Naive thymus-derived CD8-positive, alpha-beta T cell (primary cell): ENCODE measurements at regions not wholly inside any gene's neighbourhood (a gene's known extent, or its start where the extent isn't known, plus 50 kb on each side); places are given as distances from the start of the nearest gene placed in this dataset.
"Not testable (repeated sequence)": the region's sequence is repeated elsewhere in the genome, so short reads cannot be mapped to it uniquely, and the experiment has no call there.

Experiments used
- ATAC-seq, 2 donors: fragments of 150-1000 bp; cut with Tn5 transposase in 1 of 2; sonication (Bioruptor Pico), chemical (Tn5 transposase) in 1 of 2; 1 replicate in 1 of 2; 2 replicates in 1 of 2; pipeline ENCODE4 v1.10.0; 2021; ENCODE audit warnings: mild to moderate bottlenecking in 2 of 2, moderate library complexity in 2 of 2
- POLR2A ChIA-PET: fragments of 350-600 bp; sonication (Branson Sonifier 250); formaldehyde crosslinking; loops from one replicate; lab custom pipeline; 2021; ENCODE audit warnings: antibody characterized with exemption; lab: Charles Lee
- DNase-seq, 10 donors: peaks; one replicate each; pipeline versions ENCODE4 v3.0.0 to v3.0.0-alpha.2; 2020 to 2022
- H3K27ac Mint-ChIP-seq, 10 donors: one replicate each; pipeline ENCODE4 v1.8.0; 2020 to 2022; ENCODE audit warnings: mild to moderate bottlenecking in 10 of 10, mixed read lengths in 10 of 10, moderate library complexity in 4 of 10, inconsistent platforms in 1 of 10
- H3K27me3 Mint-ChIP-seq, 5 donors: one replicate each; pipeline ENCODE4 v1.8.0; 2021 to 2022; ENCODE audit warnings: mixed read lengths in 5 of 5
- H3K36me3 Mint-ChIP-seq, 3 donors: one replicate each; pipeline ENCODE4 v1.8.0; 2020 to 2022; ENCODE audit warnings: mixed read lengths in 3 of 3, mild to moderate bottlenecking in 2 of 3, inconsistent platforms in 1 of 3
- H3K4me1 Mint-ChIP-seq, 4 donors: one replicate each; pipeline ENCODE4 v1.8.0; 2021 to 2022; ENCODE audit warnings: mixed read lengths in 4 of 4
- H3K4me3 Mint-ChIP-seq, 10 donors: one replicate each; pipeline ENCODE4 v1.8.0; 2020 to 2022; ENCODE audit warnings: mild to moderate bottlenecking in 10 of 10, mixed read lengths in 10 of 10, moderate library complexity in 6 of 10, inconsistent platforms in 1 of 10
- H3K9me3 Mint-ChIP-seq, 9 donors: one replicate each; pipeline ENCODE4 v1.8.0; 2020 to 2022; ENCODE audit warnings: mixed read lengths in 9 of 9, mild to moderate bottlenecking in 3 of 9, inconsistent platforms in 1 of 9, moderate library complexity in 1 of 9

- ATAC-seq, H3K36me3 Mint-ChIP-seq, H3K9me3 Mint-ChIP-seq, POLR2A ChIA-PET, DNase-seq, H3K4me1 Mint-ChIP-seq, H3K27ac Mint-ChIP-seq, H3K4me3 Mint-ChIP-seq, H3K27me3 Mint-ChIP-seq: not testable (repeated sequence)
Measured at GRCh38 chr1:99401556-99401955, 137.3 kb downstream of the PLPPR4 start.

GRCh38 chr1:99404399-99404798 is 140.1 kb downstream of the PLPPR4 start:
- ATAC-seq, H3K36me3 Mint-ChIP-seq, H3K9me3 Mint-ChIP-seq, H3K27me3 Mint-ChIP-seq, H3K4me3 Mint-ChIP-seq, H3K4me1 Mint-ChIP-seq, POLR2A ChIA-PET, DNase-seq: not testable (repeated sequence)
- peak overlapping the region in 1 of 10 donors; percentile 34 for H3K27ac Mint-ChIP-seq

GRCh38 chr1:99405325-99405724 is 141.0 kb downstream of the PLPPR4 start:
- POLR2A ChIA-PET, result not testable (repeated sequence)

GRCh38 chr1:99407018-99407417 is 142.7 kb downstream of the PLPPR4 start:
- DNase-seq (no peak), ATAC-seq (no peak)
- POLR2A ChIA-PET, result no interaction called here
- H3K4me3 Mint-ChIP-seq, result no peak overlapping the region
- H3K9me3 Mint-ChIP-seq, result peaks cover 0 to 7% (median 0%) of the 10 kb centered on the region in 9 donors
- no peaks in the 10 kb centered on the region for H3K36me3 Mint-ChIP-seq
- H3K27me3 Mint-ChIP-seq, result peaks cover 1 to 19% (median 5%) of the 10 kb centered on the region in 5 donors
- H3K27ac Mint-ChIP-seq, result no peak overlapping the region
- H3K4me1 Mint-ChIP-seq, result no peaks in the 10 kb centered on the region

More at GRCh38 chr1:99405325-99405724, 141.0 kb downstream of the PLPPR4 start:
- H3K36me3 Mint-ChIP-seq, DNase-seq, H3K27me3 Mint-ChIP-seq, H3K9me3 Mint-ChIP-seq, H3K27ac Mint-ChIP-seq, H3K4me3 Mint-ChIP-seq, ATAC-seq, H3K4me1 Mint-ChIP-seq: not testable (repeated sequence)

- POLR2A ChIA-PET, result no interaction called here
- H3K27ac Mint-ChIP-seq, result no peak overlapping the region
- H3K4me1 Mint-ChIP-seq, result no peaks in the 10 kb centered on the region
- peaks cover 0 to 6% (median 3%) of the 10 kb centered on the region in 5 donors for H3K27me3 Mint-ChIP-seq
- DNase-seq, result no peak
- H3K36me3 Mint-ChIP-seq, result no peaks in the 10 kb centered on the region
- ATAC-seq, result no peak
- no peak overlapping the region for H3K4me3 Mint-ChIP-seq
- peaks cover 0 to 7% (median 0%) of the 10 kb centered on the region in 9 donors for H3K9me3 Mint-ChIP-seq
Measured at GRCh38 chr1:99424087-99424486, 159.8 kb downstream of the PLPPR4 start.

GRCh38 chr1:99429754-99430153 is 165.5 kb downstream of the PLPPR4 start:
- no peak overlapping the region for H3K4me3 Mint-ChIP-seq
- H3K27ac Mint-ChIP-seq, result no peak overlapping the region
- DNase-seq, result no peak
- ATAC-seq, result no peak
- H3K36me3 Mint-ChIP-seq, result no peaks in the 10 kb centered on the region
- POLR2A ChIA-PET, result no interaction called here
- H3K27me3 Mint-ChIP-seq, result peaks cover 0 to 21% (median 7%) of the 10 kb centered on the region in 5 donors
- H3K4me1 Mint-ChIP-seq, result no peaks in the 10 kb centered on the region
- peaks cover 0 to 5% (median 0%) of the 10 kb centered on the region in 9 donors for H3K9me3 Mint-ChIP-seq

- POLR2A ChIA-PET, result no interaction called here
- Mint-ChIP-seq H3K27ac (no peak overlapping the region), H3K9me3 (peaks cover 0 to 2% (median 0%) of the 10 kb centered on the region in 9 donors), H3K4me3 (no peak overlapping the region), H3K4me1 (peaks cover 2 to 9% (median 8%) of the 10 kb centered on the region in 4 donors), H3K36me3 (no peaks in the 10 kb centered on the region), H3K27me3 (peaks cover 0 to 6% (median 3%) of the 10 kb centered on the region in 5 donors)
- DNase-seq (no peak), ATAC-seq (no peak)
Measured at GRCh38 chr1:99438656-99439230, 174.5 kb downstream of the PLPPR4 start.

GRCh38 chr1:99439433-99440075 is 175.3 kb downstream of the PLPPR4 start:
- Mint-ChIP-seq H3K4me3 (no peak overlapping the region), H3K4me1 (peaks cover 2 to 9% (median 8%) of the 10 kb centered on the region in 4 donors), H3K27ac (no peak overlapping the region), H3K9me3 (peaks cover 0 to 2% (median 0%) of the 10 kb centered on the region in 9 donors), H3K27me3 (peaks cover 0 to 9% (median 0%) of the 10 kb centered on the region in 5 donors), H3K36me3 (no peaks in the 10 kb centered on the region)
- POLR2A ChIA-PET, result no interaction called here
- DNase-seq, result no peak
- no peak for ATAC-seq

GRCh38 chr1:99441299-99442095 is 177.2 kb downstream of the PLPPR4 start:
- Mint-ChIP-seq H3K27ac (no peak overlapping the region), H3K9me3 (no peaks in the 10 kb centered on the region), H3K36me3 (no peaks in the 10 kb centered on the region), H3K4me1 (peaks cover 2 to 9% (median 8%) of the 10 kb centered on the region in 4 donors), H3K4me3 (no peak overlapping the region), H3K27me3 (peaks cover 0 to 7% (median 0%) of the 10 kb centered on the region in 5 donors)
- no peak for DNase-seq
- POLR2A ChIA-PET, result no interaction called here
- ATAC-seq, result peak in 1 of 2 donors; percentile 61

GRCh38 chr1:99444211-99444927 is 180.1 kb downstream of the PLPPR4 start:
- peaks cover 0 to 16% (median under 1%) of the 10 kb centered on the region in 5 donors for H3K27me3 Mint-ChIP-seq
- H3K4me1 Mint-ChIP-seq, POLR2A ChIA-PET, H3K36me3 Mint-ChIP-seq, DNase-seq, H3K4me3 Mint-ChIP-seq, H3K9me3 Mint-ChIP-seq, ATAC-seq, H3K27ac Mint-ChIP-seq: not testable (repeated sequence)

- Mint-ChIP-seq H3K27ac (no peak overlapping the region), H3K27me3 (peaks cover 0 to 16% (median 3%) of the 10 kb centered on the region in 5 donors), H3K9me3 (no peaks in the 10 kb centered on the region), H3K36me3 (no peaks in the 10 kb centered on the region), H3K4me1 (peaks cover 2 to 9% (median 8%) of the 10 kb centered on the region in 4 donors), H3K4me3 (no peak overlapping the region)
- no peak for DNase-seq
- no peak for ATAC-seq
- POLR2A ChIA-PET, result no interaction called here
Measured at GRCh38 chr1:99445071-99445470, 180.8 kb downstream of the PLPPR4 start.

GRCh38 chr1:99445486-99445885 is 181.2 kb downstream of the PLPPR4 start:
- no peak overlapping the region for H3K4me3 Mint-ChIP-seq
- DNase-seq, result no peak
- no peak for ATAC-seq
- peaks cover 0 to 16% (median 5%) of the 10 kb centered on the region in 5 donors for H3K27me3 Mint-ChIP-seq
- no peak overlapping the region for H3K27ac Mint-ChIP-seq
- no peaks in the 10 kb centered on the region for H3K9me3 Mint-ChIP-seq
- peaks cover 2 to 9% (median 8%) of the 10 kb centered on the region in 4 donors for H3K4me1 Mint-ChIP-seq
- POLR2A ChIA-PET, result no interaction called here
- no peaks in the 10 kb centered on the region for H3K36me3 Mint-ChIP-seq
